Transverse colon (tissue), 4 donors: ENCODE measurements at regions not wholly inside any gene's neighbourhood (a gene's known extent, or its start where the extent isn't known, plus 50 kb on each side); places are given as distances from the start of the nearest gene placed in this dataset.

Source experiments
- DNase-seq: peaks from one replicate; pipeline ENCODE4 v3.0.0-alpha.2; 2019
- H3K27ac ChIP-seq, 4 donors: fragments of 200-600 bp; sonication (generic); 2 replicates each; pipeline ENCODE4 v1.5.1; 2016 to 2018; ENCODE audit warnings: inconsistent platforms in 4 of 4
- H3K27me3 ChIP-seq: fragments of 200-600 bp; sonication (generic); 2 replicates; pipeline ENCODE4 v1.5.1; 2017; ENCODE audit warnings: inconsistent platforms
- H3K36me3 ChIP-seq, 4 donors: fragments of 200-600 bp; sonication (generic); 2 replicates each; pipeline ENCODE4 v1.5.1; 2017 to 2019; ENCODE audit warnings: inconsistent platforms in 4 of 4
- H3K4me1 ChIP-seq, 4 donors: fragments of 200-600 bp; sonication (generic); 2 replicates each; pipeline ENCODE4 v1.5.1; 2017 to 2020; ENCODE audit warnings: inconsistent platforms in 4 of 4
- H3K4me3 ChIP-seq, 4 donors: fragments of 200-600 bp; sonication (generic); 1 replicate in 1 of 4; 2 replicates in 3 of 4; pipeline versions ENCODE4 v1.5.1 to v1.6.1; 2017 to 2019; ENCODE audit warnings: inconsistent platforms in 4 of 4
- H3K9me3 ChIP-seq, 2 donors: fragments of 200-600 bp; sonication (generic); 2 replicates each; pipeline ENCODE4 v1.5.1; 2017 to 2019; ENCODE audit warnings: inconsistent platforms in 2 of 2
- EP300 ChIP-seq: sonication (generic); formaldehyde crosslinking; IDR thresholded peaks from one replicate; pipeline ENCODE4 v1.6.1; 2017; ENCODE audit warnings: antibody characterized with exemption, low read depth
- POLR2A ChIP-seq: fragments of 450-650 bp; IDR thresholded peaks from one replicate; pipeline ENCODE4 v1.6.1; 2016; ENCODE audit warnings: antibody characterized with exemption, mild to moderate bottlenecking, moderate library complexity
- POLR2AphosphoS5 ChIP-seq, 3 donors: sonication (generic); formaldehyde crosslinking; IDR thresholded peaks; one replicate each; pipeline ENCODE4 v1.6.1; 2016; ENCODE audit warnings: antibody characterized with exemption in 3 of 3
- WGBS, 2 donors: methylation state at CpG; one replicate each; pipeline ENCODE4 v1.1.5; 2018; ENCODE audit warnings: low coverage in 1 of 2; 5-methylcytosine and 5-hydroxymethylcytosine counted together
- in situ Hi-C, 4 donors: fragments of 200-750 bp; cut with MboI; loops; one replicate each; pipeline versions ENCODE4 v1.15.0 to v1.15.1; 2017; ENCODE audit warnings: low sequenced_read_pairs in 3 of 4, low pct_ligation_motif_present in 1 of 4, low pct_unique_long_range_greater_than_20kb in 1 of 4
- intact Hi-C: fragments of 100-400 bp; cut with DNase I; formaldehyde crosslinking; loops from one replicate; pipeline ENCODE4 v1.15.1; 2023; ENCODE audit warnings: low total_unique reads
- TF ChIP-seq, protein P1 (sequence below), 5 experiments: fragments of 200-600 bp in 3 of 5; fragments of 450-650 bp in 2 of 5; sonication (generic) in 3 of 5; IDR thresholded peaks; 1 replicate in 2 of 5; 2 replicates in 3 of 5; pipeline ENCODE4 v1.5.1; 2016 to 2017; ENCODE audit warnings: antibody characterized with exemption in 5 of 5, inconsistent platforms in 3 of 5, mild to moderate bottlenecking in 2 of 5, moderate library complexity in 1 of 5

DNA sequence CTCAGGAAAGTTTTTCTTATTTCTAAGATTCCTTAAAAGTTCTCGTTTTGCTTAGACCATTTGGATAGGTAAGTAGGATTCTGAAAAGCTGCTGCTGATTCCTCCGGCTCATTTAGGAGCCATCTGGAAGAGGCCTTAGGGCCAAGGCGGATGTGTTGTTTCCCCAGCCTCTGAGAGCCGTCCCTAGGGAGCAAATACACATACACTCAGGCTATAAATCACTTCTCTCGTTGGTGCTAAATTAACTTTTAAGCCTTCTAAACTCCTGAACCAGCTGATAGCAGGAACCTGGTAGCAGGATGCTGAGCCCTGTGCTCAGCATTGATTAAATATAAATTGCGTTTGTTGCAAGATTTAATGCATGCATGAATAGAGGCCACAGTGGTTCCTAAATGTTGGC is 109.8 kb downstream of the ADCYAP1 start:
- H3K27me3 ChIP-seq = no peaks in the 10 kb centered on the region
- TF ChIP-seq, protein P1, sequence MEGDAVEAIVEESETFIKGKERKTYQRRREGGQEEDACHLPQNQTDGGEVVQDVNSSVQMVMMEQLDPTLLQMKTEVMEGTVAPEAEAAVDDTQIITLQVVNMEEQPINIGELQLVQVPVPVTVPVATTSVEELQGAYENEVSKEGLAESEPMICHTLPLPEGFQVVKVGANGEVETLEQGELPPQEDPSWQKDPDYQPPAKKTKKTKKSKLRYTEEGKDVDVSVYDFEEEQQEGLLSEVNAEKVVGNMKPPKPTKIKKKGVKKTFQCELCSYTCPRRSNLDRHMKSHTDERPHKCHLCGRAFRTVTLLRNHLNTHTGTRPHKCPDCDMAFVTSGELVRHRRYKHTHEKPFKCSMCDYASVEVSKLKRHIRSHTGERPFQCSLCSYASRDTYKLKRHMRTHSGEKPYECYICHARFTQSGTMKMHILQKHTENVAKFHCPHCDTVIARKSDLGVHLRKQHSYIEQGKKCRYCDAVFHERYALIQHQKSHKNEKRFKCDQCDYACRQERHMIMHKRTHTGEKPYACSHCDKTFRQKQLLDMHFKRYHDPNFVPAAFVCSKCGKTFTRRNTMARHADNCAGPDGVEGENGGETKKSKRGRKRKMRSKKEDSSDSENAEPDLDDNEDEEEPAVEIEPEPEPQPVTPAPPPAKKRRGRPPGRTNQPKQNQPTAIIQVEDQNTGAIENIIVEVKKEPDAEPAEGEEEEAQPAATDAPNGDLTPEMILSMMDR (IDR thresholded peaks at IDR 0.05) = no peak
- TF ChIP-seq POLR2A (no peak), EP300 (no peak), POLR2AphosphoS5 (IDR thresholded peaks at IDR 0.05) (no peak)
- H3K36me3 ChIP-seq = no peaks in the 10 kb centered on the region
- H3K4me3 ChIP-seq = no peak overlapping the region
- no peaks in the 10 kb centered on the region for H3K9me3 ChIP-seq
- H3K4me1 ChIP-seq = no peaks in the 10 kb centered on the region
- in situ Hi-C loops (no loop called here), intact Hi-C loops (no loop called here)
- DNase-seq = no peak
- no peak overlapping the region for H3K27ac ChIP-seq
- WGBS, 2 donors = 26 to 27% methylated on average over 6 of the region's 6 CpGs

DNA sequence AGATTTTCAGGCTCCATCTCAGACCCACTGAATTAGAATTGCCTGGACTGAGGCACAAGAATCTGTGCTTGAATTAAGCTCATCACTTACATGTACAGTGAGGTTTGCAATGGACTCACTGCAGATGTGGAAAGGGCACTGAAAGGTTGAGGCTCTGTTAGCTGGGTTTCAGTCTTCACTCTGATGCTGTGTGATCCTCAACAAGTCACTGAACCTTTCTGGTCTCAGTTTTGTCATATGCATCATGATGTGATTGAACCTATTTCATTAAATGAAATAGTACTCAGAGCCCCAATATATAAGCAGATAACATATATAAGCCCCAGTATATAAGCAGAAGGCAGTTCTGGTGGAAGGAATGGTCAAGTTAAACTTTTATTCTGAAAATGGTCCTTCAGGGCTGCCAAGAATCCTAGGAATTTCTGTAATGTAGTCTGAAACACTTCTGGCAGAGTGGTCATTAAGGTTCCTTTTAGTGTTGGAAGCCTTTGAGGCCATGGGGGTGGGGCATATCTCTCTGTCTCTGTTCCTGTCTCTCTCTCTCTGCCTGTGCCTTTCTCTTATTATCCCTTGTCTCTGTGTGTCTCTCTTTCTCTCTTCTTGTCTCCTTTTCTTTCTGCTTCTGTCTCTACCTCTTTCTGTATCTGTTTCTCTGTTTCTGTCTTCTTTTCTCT is 110.4 kb downstream of the ADCYAP1 start:
- intact Hi-C loops = no loop called here
- H3K4me3 ChIP-seq = no peak overlapping the region
- in situ Hi-C loops = no loop called here
- H3K27ac ChIP-seq = no peak overlapping the region
- no peak for DNase-seq
- no peaks in the 10 kb centered on the region for H3K36me3 ChIP-seq
- no peaks in the 10 kb centered on the region for H3K4me1 ChIP-seq
- TF ChIP-seq POLR2AphosphoS5 (IDR thresholded peaks at IDR 0.05) (no peak), POLR2A (no peak), EP300 (no peak)
- TF ChIP-seq, protein P1 (IDR thresholded peaks at IDR 0.05) = no peak
- H3K27me3 ChIP-seq = no peaks in the 10 kb centered on the region
- H3K9me3 ChIP-seq = no peaks in the 10 kb centered on the region

DNA sequence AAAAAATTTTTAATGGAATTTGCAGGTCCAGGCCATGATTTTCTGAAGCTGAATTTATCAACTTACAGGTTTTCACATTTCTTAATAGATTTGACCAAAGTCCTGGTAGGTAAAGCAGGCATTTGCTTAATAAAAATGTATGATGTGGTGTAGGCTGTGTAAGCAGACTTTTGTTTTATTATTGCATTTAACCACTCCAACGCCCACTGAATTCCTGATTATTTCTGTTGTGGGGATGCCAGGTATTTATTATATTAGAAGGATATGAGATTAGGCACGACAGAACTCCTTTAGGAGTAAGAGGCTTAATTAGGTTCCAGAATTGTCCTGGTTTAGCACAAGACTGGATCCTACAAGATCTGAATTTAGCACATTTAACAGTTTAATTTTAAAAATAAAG is 111.1 kb downstream of the ADCYAP1 start:
- Histone ChIP-seq H3K36me3 (no peaks in the 10 kb centered on the region), H3K9me3 (no peaks in the 10 kb centered on the region), H3K27ac (no peak overlapping the region), H3K4me3 (no peak overlapping the region), H3K4me1 (no peaks in the 10 kb centered on the region), H3K27me3 (no peaks in the 10 kb centered on the region)
- DNase-seq = no peak
- in situ Hi-C loops = no loop called here
- TF ChIP-seq, protein P1 (IDR thresholded peaks at IDR 0.05) = no peak
- no peak for TF ChIP-seq POLR2AphosphoS5 (IDR thresholded peaks at IDR 0.05)
- TF ChIP-seq EP300 = no peak
- TF ChIP-seq POLR2A = no peak
- intact Hi-C loops = no loop called here
- WGBS, 2 donors = 35 to 50% methylated on average over 2 of the region's 2 CpGs

DNA sequence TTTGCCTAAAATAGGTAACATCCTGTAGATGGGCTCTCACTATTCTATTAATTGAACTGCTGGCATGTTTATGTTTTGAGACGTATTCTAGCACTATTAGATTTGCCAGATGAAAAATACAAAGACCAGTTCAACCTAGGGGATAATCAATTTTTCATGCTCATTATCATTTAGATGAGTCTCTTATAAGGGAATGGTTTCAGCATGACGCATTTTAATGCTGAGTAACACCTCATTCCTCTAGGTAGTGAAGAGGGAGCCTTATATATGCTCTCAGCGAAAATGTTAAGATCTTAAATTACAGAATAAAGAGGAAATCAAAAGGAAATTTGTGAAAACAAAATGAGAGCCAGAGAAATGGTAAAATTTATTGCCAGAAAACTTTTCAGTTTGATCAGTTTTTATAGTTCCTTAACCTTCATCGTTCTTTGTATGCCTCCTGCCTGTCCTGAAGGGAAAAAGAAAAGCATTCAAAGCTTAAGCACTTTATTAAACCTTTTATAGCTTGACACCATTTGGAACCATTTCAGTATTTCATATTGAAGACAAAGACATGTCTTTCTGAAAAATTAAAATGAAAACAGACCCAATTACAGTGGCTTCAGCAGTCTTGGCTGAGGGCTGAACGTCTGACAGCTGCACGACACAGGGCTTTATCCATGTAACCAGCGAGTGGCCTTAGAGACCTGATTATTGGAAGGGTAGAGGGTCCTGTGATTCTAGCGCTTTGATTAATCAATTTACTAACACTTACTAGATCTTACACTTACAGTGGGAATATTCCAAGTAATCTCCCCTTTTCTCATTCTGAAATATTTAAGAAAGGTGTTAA is 112.8 kb downstream of the ADCYAP1 start:
- no peaks in the 10 kb centered on the region for H3K27me3 ChIP-seq
- WGBS, 2 donors = 74% methylated on average over 4 to 8 of the region's 8 CpGs
- H3K36me3 ChIP-seq = no peaks in the 10 kb centered on the region
- in situ Hi-C loops = no loop called here
- intact Hi-C loops = no loop called here
- H3K27ac ChIP-seq = no peak overlapping the region
- H3K4me1 ChIP-seq = no peaks in the 10 kb centered on the region
- no peaks in the 10 kb centered on the region for H3K9me3 ChIP-seq
- H3K4me3 ChIP-seq = no peak overlapping the region
- no peak for DNase-seq
- TF ChIP-seq, protein P1 (IDR thresholded peaks at IDR 0.05) = no peak
- TF ChIP-seq POLR2AphosphoS5 (IDR thresholded peaks at IDR 0.05) = no peak
- no peak for TF ChIP-seq POLR2A
- TF ChIP-seq EP300 = no peak
